IPS DF 4.7 (cell line): ENCODE measurements at regions not wholly inside any gene's neighbourhood (a gene's known extent, or its start where the extent isn't known, plus 50 kb on each side); places are given as distances from the start of the nearest gene placed in this dataset.

Experiments used
- DNase-seq: peaks from one replicate; pipeline ENCODE4 v3.0.0-alpha.2; 2013; ENCODE audit warnings: low spot score; ENCODE audit errors: extremely low read depth

DNA sequence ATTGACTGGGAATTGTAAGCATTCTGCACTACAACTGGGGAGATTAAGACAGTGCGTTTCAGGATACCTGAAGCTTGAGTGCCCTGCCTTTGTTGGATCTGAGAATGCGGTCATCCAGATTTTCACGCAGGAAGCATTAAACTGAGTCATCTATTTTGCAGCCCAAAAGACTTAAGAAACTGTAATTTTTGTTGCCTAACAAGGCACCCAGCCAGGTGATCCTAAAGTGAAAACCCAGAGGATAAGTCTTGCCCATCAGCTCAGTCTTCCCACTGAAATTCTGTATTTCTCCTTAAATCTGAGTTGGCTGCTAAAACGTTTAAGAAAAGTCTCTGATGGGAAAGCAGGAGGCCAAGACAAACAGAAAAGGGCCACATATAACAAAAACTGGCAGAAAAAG is 242.5 kb upstream of the TMCO5A start:
- no peak for DNase-seq

DNA sequence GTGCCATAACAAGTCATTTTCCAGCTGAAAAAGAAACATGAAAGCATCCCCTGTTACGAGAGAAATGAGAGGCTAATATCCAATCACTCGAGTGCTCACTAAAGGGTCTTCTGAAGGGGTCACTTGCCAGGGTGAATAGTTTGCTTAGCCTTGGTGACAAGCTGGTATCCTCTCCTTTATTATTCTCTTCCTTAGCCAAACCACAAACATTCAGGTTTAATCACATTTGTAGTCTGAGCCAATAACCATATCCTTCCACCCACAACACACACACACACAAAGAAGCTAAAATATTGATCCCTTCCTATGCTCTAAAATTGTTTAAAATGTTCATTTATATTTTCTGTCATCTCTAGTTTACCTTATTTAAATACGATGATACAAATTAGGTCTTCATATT is 240.5 kb upstream of the TMCO5A start:
- DNase-seq, result no peak

DNA sequence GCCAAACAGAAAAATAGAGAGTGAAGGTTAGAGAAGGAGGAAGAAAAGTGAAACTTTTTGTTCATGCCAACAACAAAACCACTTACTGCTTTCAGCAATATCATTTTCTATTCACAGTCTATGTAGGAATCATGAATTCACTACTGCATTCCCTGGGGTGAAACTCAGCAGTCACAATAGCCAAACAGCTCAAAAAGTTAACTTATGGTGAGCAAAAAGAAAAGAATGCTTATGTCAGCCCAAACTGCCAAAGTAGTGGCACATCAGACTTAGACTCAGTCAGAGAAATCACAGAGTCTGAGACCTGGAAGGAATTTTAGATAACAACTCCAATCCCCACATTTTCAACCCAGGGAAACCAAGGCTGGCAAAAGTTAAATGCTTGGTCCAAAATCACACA is 238.7 kb upstream of the TMCO5A start:
- no peak for DNase-seq

DNA sequence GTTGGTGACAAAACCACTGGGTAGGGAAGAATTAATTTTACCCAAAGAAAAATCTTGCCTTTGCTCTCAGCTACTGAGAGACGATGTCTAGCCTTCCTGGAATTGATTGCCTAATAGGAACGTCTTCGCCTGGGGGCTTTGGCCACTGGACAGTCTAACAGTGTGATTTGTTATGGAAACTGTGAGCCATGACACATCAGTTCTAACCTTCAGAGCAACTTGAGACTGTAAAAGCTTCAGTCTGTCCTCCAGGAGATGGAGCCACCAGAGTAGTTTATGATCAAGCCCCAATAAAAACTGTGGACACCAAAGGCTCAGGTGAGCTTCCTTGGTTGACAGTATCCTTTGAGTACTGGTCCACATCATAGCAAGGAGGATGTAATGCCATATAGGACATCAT is 235.8 kb upstream of the TMCO5A start:
- DNase-seq, result no peak

DNA sequence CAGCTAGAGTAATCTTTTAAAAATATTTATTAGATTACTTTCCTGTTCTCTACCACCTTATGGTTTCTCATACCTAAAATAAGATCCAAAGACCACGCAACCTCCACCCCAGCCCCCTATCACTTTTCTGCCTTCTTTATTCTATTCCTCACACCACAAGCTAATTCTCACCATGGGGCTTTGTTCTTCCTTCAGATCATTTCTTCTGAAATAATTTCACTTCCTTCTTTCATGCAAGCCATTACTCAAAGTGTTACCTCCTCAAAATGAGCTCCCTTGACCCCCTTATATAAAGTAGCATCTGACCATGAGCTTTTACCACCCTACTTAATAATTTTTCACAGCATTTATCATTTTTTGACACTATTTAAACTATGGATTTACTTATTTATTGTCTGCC is 233.2 kb upstream of the TMCO5A start:
- DNase-seq, result no peak

DNA sequence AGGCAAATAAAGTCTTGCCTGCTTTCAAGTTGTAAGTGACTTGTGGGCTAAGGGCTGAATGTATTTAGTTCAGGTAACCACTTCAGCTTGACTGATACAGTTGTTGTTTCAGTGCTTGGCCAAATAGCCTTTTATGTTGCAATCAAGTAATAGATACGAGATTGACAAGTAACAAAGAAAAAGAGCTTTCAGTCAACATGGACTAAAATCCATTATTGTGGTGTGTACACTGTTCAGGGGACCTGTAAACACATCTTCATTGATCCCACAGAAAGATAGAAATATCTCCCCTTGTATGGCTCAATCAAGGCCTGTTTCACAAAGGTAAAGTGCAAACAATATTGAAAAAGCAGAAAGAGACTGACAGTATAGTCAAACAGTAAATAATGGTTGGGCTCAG is 224.8 kb upstream of the TMCO5A start:
- DNase-seq, result no peak

DNA sequence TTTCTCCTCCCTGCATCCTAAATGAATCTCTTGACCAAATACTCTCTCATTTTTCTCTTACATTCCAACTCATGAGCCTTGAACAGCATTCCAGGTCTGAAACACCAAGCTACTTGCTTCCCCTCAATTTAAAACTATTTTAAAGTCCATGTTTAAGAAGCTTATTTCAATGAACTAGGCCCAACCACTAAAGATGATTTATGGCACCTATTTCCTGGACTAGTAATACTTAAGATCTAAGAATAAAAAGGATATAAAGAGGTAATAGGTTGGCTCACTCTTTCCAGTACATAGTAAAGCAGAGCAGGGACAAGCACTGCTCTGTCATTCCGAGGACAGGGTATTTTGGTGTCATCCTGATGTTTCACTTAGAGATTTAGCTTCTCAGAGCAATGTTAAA is 219.3 kb upstream of the TMCO5A start:
- DNase-seq, result no peak

DNA sequence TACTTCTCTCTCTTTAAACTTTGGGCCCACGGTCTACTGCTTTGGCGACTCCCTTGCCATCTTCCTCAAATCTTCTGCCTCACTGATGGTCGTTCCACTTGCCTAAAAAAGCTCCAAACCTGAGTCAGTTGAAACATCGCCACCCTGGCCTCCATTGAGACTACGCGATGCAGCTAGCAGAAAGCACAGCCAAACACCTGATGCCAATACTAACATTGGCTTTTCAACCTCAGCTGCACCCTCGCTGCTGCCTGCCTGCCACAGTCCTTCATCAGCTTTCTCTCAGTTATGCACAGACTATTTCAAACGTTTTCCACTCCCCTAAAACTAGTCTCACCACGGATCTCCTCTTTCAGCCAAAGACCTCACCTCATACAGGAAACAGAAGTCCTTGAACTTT is 214.2 kb upstream of the TMCO5A start:
- no peak for DNase-seq

DNA sequence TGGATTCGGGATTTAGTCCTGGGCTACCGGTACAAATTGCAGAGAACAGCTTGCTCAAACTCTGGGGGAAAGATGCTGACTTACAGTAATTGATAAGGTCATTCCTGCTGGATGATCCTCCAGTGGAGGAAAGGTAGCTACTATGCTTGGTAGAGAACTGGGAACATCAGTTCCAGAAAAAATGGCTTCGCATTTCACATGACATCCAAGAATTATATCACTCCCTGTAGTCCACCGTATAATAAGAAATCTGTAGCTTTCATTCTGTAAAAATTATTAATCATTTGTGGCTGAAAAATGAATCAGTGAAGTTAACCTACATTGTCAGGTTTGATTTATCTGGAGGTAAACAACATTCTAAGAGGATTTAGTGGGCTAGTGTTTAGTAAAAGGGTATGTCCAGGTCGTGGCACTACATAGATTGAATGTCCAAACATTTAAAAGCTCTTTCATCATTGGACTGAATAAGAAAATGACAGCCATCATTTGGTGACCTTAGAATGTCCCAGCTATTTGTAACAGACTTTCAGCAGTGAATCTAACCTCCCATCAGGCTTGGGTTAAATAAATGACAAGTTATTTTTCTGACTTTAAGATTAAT is 203.2 kb upstream of the TMCO5A start:
- DNase-seq, result no peak

DNA sequence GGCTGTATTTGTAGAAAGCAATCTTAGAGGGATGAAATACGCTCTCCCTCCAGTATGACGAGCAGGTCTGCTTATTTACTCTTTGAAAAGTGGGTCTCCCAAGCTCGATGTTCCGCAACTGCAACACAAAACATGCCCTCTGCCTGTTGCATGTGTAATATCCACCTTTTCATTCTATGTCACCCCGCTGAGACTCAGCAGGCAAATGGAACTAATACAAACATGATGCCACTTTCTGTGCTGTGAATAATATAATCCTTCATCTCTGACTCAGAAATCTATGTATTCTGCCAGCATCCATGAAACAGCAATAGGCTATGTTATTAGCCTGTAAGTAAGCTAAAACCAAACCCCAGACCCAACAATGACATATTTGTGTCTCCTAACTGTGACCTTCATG is 200.8 kb upstream of the TMCO5A start:
- no peak for DNase-seq

DNA sequence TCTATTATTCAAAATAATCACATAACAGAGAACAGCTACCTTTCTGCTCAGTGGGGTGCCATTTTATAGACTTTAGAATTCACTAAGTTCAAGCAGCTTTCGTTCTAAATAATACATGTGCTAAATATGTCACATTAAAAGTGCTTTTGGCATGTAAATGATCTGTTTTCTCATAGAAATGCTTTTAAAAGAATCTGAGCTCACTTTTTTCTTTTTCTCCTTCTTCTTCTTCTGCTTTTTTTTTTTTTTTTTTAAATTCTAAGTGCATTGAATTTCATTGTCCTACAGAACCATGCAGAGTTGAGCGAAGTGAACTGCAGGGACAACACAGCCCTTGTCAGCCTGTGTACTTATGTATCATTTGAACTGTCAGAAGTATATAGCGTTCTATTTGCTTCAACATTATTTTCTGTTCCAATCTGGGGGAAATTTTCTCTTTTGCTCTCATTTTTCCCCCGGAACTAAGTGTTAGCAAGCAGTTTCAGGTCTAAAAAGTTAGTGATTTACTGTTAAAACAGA is 193.8 kb upstream of the TMCO5A start:
- DNase-seq, result no peak

DNA sequence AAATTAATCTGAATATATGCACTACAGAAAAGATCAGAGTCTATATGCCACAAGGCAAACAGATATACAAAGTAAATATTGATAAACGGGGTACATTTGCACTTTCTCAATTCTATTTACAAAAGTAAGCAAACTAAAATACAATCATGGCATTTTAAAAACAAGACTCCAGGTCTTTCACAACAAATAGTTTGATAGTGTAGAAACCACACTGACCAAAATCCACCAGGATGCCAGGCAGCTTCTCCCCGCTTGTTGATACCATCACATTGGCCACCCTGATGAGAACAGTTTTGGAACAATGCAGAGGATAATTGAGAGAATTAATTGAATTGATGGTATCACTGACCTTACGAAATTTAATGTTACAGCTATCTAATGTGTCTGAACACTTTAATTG is 190.6 kb upstream of the TMCO5A start:
- DNase-seq, result no peak

DNA sequence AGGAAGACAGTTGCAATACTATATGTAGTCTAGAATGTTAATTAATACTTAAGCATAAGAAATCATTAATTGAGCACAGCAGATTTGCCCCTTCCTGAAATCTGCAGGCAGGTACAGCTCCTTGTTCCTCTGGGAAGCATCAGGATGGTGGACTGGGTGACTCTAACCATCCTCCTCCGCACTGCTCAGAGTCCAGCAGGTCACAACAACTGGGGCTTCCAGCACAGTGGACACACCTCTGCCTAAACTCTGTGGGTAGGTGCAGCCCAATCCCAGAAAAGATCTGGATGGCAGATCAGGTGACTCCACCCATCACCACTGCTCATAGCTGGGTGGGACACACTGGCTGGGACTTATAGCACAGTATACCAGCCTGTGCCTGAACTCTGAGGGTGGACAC is 189.9 kb upstream of the TMCO5A start:
- no peak for DNase-seq

DNA sequence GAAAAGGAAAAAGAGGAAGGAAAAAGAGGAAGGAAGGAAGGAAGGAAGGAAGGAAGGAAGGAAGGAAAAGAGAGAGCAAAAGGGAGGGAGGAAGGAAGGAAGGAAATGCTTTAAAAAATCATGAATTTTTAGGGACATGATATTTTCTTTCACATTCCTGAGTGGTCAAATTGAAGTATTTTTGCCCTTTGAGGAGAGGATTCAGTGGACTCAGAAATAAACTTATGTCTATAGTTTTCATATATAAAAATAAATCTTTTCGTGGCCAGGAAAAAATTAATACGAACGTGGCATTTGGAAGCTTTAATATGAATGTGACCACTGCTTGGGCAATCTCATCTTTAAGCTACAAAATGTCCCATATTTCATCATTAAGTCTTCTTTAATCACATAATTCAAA is 183.0 kb upstream of the TMCO5A start:
- no peak for DNase-seq

DNA sequence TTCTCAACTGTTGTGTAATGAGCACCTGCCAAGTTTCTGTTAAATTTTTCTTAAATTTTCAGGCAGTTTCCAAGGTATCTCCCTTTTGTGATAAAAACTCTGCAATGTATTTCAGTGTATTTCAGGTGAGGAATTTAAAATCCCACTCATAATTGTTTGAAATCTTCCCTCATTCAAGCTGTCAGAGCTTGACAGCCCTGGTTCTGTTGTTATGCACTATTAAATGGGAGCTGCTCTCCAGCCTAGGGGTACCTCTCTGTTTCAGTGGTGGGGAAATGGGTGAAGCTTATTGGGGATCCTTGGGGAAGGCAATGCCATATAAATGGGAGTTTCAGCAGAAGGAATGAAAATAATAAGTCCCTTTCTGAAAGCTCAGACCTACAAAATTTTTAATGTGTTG is 178.0 kb upstream of the TMCO5A start:
- DNase-seq, result no peak

DNA sequence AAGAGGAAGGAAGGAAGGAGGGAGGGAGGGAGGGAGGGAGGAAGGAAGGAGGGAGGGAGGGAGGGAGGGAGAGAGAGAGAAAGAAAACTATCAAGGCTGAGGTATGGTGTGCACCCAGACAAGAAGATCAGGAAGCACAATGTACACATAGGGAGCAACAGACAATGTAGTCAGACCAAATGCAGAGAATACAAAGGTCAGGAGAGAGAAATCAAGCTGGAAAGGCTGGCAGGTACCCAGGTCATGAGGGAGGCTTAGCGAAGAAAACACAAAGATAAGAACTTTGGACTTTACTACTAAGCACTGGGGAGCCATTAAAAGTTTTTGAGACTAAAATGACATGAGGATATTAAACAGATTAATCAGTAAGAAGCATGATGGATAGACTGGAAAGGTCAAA is 176.0 kb upstream of the TMCO5A start:
- DNase-seq, result no peak

DNA sequence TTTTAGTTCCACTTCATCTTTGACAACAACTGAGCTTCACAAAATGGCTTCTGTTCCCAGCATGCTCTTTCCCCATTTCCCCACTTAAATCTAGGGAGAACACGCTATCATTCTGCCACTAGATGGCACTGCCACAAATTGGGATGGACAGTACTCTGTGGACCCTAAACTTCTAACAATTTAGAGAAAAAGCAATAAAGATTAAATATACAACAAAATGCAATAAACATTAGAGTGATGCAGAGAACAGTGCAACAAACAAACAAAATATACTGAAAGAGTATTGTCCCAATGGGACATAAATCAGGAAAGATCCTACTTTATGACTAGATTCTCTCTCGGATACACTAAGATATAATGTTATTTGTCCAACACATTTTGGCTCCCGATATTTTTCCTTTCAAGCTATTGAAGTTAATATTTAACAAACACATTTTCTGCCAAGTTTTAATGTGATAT is 169.7 kb upstream of the TMCO5A start:
- DNase-seq, result peak; percentile 28

DNA sequence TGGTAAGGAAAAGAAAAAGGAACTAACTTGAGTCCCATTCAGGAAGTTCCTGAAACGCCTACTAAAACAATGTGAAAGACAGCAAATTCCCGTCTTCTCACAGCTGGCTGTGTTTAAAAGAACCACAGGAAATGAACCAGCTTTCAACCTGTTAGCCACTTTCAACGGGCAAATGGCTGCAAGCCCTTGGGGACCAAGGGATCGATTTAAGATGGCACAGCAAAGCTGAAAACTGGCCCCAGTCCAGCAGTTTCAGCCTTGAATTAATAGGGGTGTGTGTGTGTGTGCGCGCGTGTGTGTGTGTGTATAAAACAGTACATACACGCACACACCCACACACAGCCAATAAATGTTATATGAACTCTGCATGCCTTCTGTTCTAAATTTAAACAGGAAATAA is 168.7 kb upstream of the TMCO5A start:
- DNase-seq, result no peak

DNA sequence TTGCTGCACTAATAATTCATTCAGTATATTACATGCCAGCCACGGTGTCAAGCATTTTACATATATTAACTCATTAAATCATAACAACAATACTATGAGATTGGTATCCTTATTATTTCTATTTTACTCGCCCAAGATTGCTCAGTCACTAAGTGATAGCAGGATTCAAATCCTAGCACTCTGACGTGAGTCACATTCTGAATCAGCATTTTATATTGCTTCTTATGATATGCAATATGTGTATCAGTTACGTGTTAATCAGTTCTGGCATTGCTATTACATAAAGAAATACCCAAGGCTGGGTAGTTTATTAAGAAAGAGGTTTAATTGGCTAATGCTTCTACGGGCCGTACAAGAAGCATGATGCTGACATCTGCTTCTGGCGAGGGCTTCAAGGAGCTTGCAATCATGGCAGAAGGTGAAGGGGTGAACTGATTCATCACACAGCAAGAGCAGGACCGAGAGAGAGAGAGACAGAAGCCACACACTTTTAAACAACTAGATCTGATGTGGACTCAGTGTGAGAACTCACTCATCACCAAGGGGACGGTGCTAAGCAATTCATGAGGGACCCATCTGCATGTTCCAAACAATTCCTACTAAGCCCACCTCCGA is 166.5 kb upstream of the TMCO5A start:
- no peak for DNase-seq

DNA sequence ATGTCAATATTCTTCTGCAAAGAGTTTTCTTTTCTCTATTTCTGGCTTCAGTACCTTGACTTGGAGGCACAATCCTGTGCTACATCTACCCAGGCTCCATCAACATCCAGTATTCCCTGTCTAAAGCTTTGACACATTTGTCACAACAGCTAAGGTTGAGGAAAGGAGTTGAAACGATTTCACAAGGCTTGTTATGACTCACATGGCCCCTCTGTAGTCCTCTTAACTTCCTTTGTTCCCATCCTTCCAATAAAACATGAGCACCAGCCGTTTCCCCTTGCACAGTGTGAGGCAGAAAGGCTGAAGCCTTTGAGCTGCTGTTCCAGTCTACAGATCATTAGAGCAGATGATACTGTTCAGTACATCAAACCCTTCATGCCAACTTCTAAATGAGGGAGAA is 163.0 kb upstream of the TMCO5A start:
- no peak for DNase-seq

DNA sequence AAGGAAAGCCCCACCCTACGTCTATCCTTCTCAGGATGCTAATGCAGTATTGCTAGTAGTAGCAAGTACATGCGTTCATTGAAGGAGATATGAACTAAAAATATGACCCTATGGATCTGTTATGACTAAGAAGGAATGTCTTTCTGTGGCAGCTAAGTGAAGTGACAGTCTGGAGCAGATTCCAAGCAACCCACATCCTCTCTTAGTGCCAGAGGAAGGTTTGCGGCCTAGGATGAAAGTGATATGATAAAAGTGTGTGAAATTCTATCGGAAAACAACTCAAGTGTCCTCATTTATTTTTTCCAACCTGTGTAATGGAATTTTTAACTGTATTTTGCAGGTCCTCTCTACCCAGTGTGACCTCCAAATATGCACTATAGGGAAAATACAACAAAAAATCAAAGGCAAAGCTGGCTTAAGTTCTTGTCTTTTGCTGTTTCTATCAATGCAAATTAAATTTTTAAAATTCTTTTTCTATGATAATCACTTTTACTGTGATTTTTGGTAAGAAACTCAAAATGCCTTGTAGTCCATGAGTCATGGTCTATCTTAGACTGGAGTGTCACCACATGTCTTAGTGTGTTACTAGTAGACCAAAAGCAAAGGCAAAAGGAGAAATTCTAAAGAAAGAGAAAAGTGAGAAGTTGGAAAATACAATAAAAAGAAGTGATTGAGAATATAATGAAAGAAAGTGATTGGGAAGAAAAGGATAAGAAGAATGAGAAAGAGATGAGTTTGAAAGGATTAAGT is 161.2 kb upstream of the TMCO5A start:
- no peak for DNase-seq

DNA sequence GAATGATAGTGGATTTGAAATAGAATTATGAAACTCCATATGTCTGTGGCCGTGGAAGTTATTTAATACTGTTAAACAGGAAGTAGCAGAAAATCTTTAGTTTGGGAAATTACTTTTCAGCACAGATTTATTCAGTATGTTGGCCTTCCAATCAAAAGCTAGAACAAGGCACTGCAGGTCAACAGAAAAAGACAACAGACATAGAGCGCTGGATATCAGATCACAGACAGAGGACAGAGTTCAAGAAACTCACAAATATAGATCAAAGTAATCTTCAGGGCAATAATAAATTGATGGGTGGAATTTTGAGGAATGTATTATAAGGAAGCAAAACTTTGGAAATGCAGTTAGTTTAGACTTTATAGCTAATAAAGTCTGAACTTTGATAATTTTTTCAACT is 159.5 kb upstream of the TMCO5A start:
- DNase-seq, result no peak

DNA sequence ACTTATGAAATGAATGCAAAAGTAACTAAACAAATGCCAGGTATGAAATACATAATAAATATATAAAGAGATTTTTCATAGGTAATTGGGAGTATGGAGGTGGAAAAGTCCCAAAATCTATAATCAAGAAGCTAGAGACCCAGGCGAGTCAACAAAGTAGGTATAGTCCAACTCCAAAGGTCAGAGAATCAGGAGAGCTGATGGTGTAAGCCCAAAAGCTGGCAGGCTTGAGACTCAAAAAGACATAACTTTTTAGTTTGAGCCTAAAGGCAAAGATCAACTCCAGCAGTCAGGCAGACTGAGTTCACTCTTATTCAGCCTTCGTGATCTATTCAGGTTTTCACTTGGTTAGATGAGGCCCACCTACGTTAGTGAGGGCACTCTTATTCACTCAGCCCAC is 157.4 kb upstream of the TMCO5A start:
- no peak for DNase-seq
